ENCODE measurements at regions not wholly inside any gene's neighbourhood (a gene's known extent, or its start where the extent isn't known, plus 50 kb on each side); places are given as distances from the start of the nearest gene placed in this dataset.

GRCh38 chr15:95549168-95549738 is 781.2 kb upstream of the NR2F2 start:
- no peak overlapping the region for H3K4me2 ChIP-seq (ENCODE audit: low read depth, low read length, poor library complexity, severe bottlenecking)
- H3K36me3 ChIP-seq (ENCODE audit: insufficient read depth, low read length): no peaks in the 10 kb centered on the region
- H3K9ac ChIP-seq (ENCODE audit: low read depth, low read length, poor library complexity, severe bottlenecking): no peak overlapping the region
- no peaks in the 10 kb centered on the region for H3K79me2 ChIP-seq (ENCODE audit: insufficient read depth, low read length)
- H3K9me3 ChIP-seq (ENCODE audit: insufficient read depth, low read depth, low read length): no peaks in the 10 kb centered on the region
- H3F3A ChIP-seq (ENCODE audit: low read depth): no peaks in the 10 kb centered on the region
- no peak for TF ChIP-seq CTCF (conservative IDR thresholded peaks at IDR 0.05; ENCODE audit: low read length)
- TF ChIP-seq EZH2phosphoT487 (IDR thresholded peaks at IDR 0.05; ENCODE audit: borderline replicate concordance): no peak
- no peak overlapping the region for H3K4me3 ChIP-seq (ENCODE audit: low read length, poor library complexity, severe bottlenecking)
- H4K20me1 ChIP-seq (ENCODE audit: insufficient read depth, low read length, poor library complexity, severe bottlenecking): no peaks in the 10 kb centered on the region
- H3K9me2 ChIP-seq (replicated peaks; ENCODE audit: low read depth, low read length): no peaks in the 10 kb centered on the region
- H3K4me1 ChIP-seq (ENCODE audit: insufficient read depth, low read length, poor library complexity, severe bottlenecking): no peaks in the 10 kb centered on the region
- no peak overlapping the region for H2AFZ ChIP-seq (ENCODE audit: low read length)
- H3K27me3 ChIP-seq (ENCODE audit: insufficient read depth, low read length, poor library complexity, severe bottlenecking): no peaks in the 10 kb centered on the region

GRCh38 chr15:95550702-95551101 is 779.8 kb upstream of the NR2F2 start:
- Histone ChIP-seq H3F3A (ENCODE audit: low read depth) (no peaks in the 10 kb centered on the region), H3K4me3 (ENCODE audit: low read length, poor library complexity, severe bottlenecking) (no peak overlapping the region), H3K9ac (ENCODE audit: low read depth, low read length, poor library complexity, severe bottlenecking) (no peak overlapping the region), H3K79me2 (ENCODE audit: insufficient read depth, low read length) (no peaks in the 10 kb centered on the region), H3K4me2 (ENCODE audit: low read depth, low read length, poor library complexity, severe bottlenecking) (no peak overlapping the region), H3K36me3 (ENCODE audit: insufficient read depth, low read length) (no peaks in the 10 kb centered on the region), H3K27me3 (ENCODE audit: insufficient read depth, low read length, poor library complexity, severe bottlenecking) (no peaks in the 10 kb centered on the region), H3K9me2 (replicated peaks; ENCODE audit: low read depth, low read length) (no peaks in the 10 kb centered on the region), H4K20me1 (ENCODE audit: insufficient read depth, low read length, poor library complexity, severe bottlenecking) (no peaks in the 10 kb centered on the region), H3K4me1 (ENCODE audit: insufficient read depth, low read length, poor library complexity, severe bottlenecking) (no peaks in the 10 kb centered on the region), H2AFZ (ENCODE audit: low read length) (no peak overlapping the region), H3K9me3 (ENCODE audit: insufficient read depth, low read depth, low read length) (no peaks in the 10 kb centered on the region)
- TF ChIP-seq EZH2phosphoT487 (IDR thresholded peaks at IDR 0.05; ENCODE audit: borderline replicate concordance) (no peak), CTCF (conservative IDR thresholded peaks at IDR 0.05; ENCODE audit: low read length) (no peak)

- no peaks in the 10 kb centered on the region for H3K79me2 ChIP-seq (ENCODE audit: insufficient read depth, low read length)
- H3F3A ChIP-seq (ENCODE audit: low read depth): no peaks in the 10 kb centered on the region
- no peaks in the 10 kb centered on the region for H3K36me3 ChIP-seq (ENCODE audit: insufficient read depth, low read length)
- TF ChIP-seq CTCF (conservative IDR thresholded peaks at IDR 0.05; ENCODE audit: low read length) (no peak), EZH2phosphoT487 (IDR thresholded peaks at IDR 0.05; ENCODE audit: borderline replicate concordance) (no peak)
- no peak overlapping the region for H3K4me3 ChIP-seq (ENCODE audit: low read length, poor library complexity, severe bottlenecking)
- H2AFZ ChIP-seq (ENCODE audit: low read length): no peak overlapping the region
- H3K4me1 ChIP-seq (ENCODE audit: insufficient read depth, low read length, poor library complexity, severe bottlenecking): no peaks in the 10 kb centered on the region
- no peaks in the 10 kb centered on the region for H3K27me3 ChIP-seq (ENCODE audit: insufficient read depth, low read length, poor library complexity, severe bottlenecking)
- no peaks in the 10 kb centered on the region for H3K9me3 ChIP-seq (ENCODE audit: insufficient read depth, low read depth, low read length)
- H3K9ac ChIP-seq (ENCODE audit: low read depth, low read length, poor library complexity, severe bottlenecking): no peak overlapping the region
- H3K9me2 ChIP-seq (replicated peaks; ENCODE audit: low read depth, low read length): no peaks in the 10 kb centered on the region
- no peak overlapping the region for H3K4me2 ChIP-seq (ENCODE audit: low read depth, low read length, poor library complexity, severe bottlenecking)
- no peaks in the 10 kb centered on the region for H4K20me1 ChIP-seq (ENCODE audit: insufficient read depth, low read length, poor library complexity, severe bottlenecking)
Observed at GRCh38 chr15:95556225-95556624, 774.3 kb upstream of the NR2F2 start.
